HepG2 (cell line): ENCODE measurements at regions not wholly inside any gene's neighbourhood (a gene's known extent, or its start where the extent isn't known, plus 50 kb on each side); places are given as distances from the start of the nearest gene placed in this dataset.

Experiments used
- ATAC-seq: fragments of 200-7000 bp; cut with Tn5 transposase; 3 replicates; pipeline ENCODE4 v1.9.1; 2020; ENCODE audit warnings: mild to moderate bottlenecking, moderate library complexity
- BruUV-seq: library from RNA; stranded (reverse); fragments of 400-500 nt; replicated peaks from 2 replicates; lab custom pipeline; 2021; lab: Mats Ljungman, UMichigan
- CTCF ChIA-PET: fragments of 300-600 bp; formaldehyde crosslinking; extraction: SDS; loops from one replicate; lab custom pipeline; 2021; ENCODE audit warnings: low total read pairs, inconsistent platforms, low intra/inter-chr PET ratio; lab: Yijun Ruan, JAX
- POLR2A ChIA-PET: fragments of 350-600 bp; sonication (Branson Sonifier 250); formaldehyde crosslinking; loops from one replicate; lab custom pipeline; 2020; ENCODE audit warnings: antibody characterized with exemption, inconsistent platforms; lab: Yijun Ruan, JAX
- DNase-seq: peaks from one replicate; pipeline ENCODE4 v3.0.0-alpha.2; 2015; ENCODE audit warnings: low spot score
- FAIRE-seq: peaks from 3 replicates; lab custom pipeline; 2011; peaks lifted over from hg19 to GRCh38; lab: Jason Lieb, UNC
- H2AFZ ChIP-seq: one replicate; pipeline ENCODE4 v1.6.1; 2011; ENCODE audit warnings: low read length, inconsistent platforms
- H3K27ac ChIP-seq: fragments of 300-600 bp; 3 replicates; pipeline ENCODE4 v1.8.0; 2011; ENCODE audit warnings: mixed run types, mild to moderate bottlenecking, mixed read lengths, low read length, inconsistent platforms; ENCODE audit not compliant: insufficient read depth; ENCODE audit errors: extremely low read length
- H3K27me3 ChIP-seq, 2 experiments: fragments of 200-600 bp in 1 of 2; 2 replicates in 1 of 2; 3 replicates in 1 of 2; pipeline versions ENCODE4 v1.6.0 to v1.8.0; 2011; ENCODE audit warnings: low read length in 2 of 2, mild to moderate bottlenecking in 2 of 2, moderate library complexity in 2 of 2, inconsistent platforms in 1 of 2; ENCODE audit not compliant: insufficient read depth in 2 of 2, control insufficient read depth in 1 of 2
- H3K36me3 ChIP-seq, 2 experiments: fragments of 200-600 bp in 1 of 2; replicated peaks in 1 of 2; 2 replicates in 1 of 2; 3 replicates in 1 of 2; pipeline versions ENCODE4 v1.5.1 to v1.8.0; 2011; ENCODE audit warnings: low read length in 2 of 2, inconsistent platforms in 1 of 2; ENCODE audit not compliant: insufficient read depth in 2 of 2, control insufficient read depth in 1 of 2
- H3K4me1 ChIP-seq: 2 replicates; pipeline ENCODE4 v1.5.1; 2012; ENCODE audit warnings: low read length, inconsistent platforms; ENCODE audit not compliant: insufficient read depth
- H3K4me2 ChIP-seq: 2 replicates; pipeline ENCODE4 v1.6.0; 2011; ENCODE audit warnings: low read depth, low read length, inconsistent platforms
- H3K4me3 ChIP-seq, 3 experiments: fragments of 200-600 bp in 1 of 3; sonication (generic), shearing (Covaris generic) in 1 of 3; replicated peaks in 1 of 3; 2 replicates each; pipeline ENCODE4 v1.5.1; 2011 to 2016; ENCODE audit warnings: low read length in 3 of 3, inconsistent platforms in 2 of 3, low read depth in 2 of 3, mild to moderate bottlenecking in 2 of 3, control low read depth in 1 of 3, mixed read lengths in 1 of 3; ENCODE audit not compliant: insufficient read depth in 1 of 3
- H3K79me2 ChIP-seq: one replicate; pipeline ENCODE4 v1.6.1; 2011; ENCODE audit warnings: low read length, inconsistent platforms; ENCODE audit not compliant: insufficient read depth
- H3K9ac ChIP-seq: 2 replicates; pipeline ENCODE4 v1.6.0; 2011; ENCODE audit warnings: mild to moderate bottlenecking, low read depth, low read length, inconsistent platforms; ENCODE audit not compliant: insufficient read depth
- H3K9me3 ChIP-seq: 2 replicates; pipeline ENCODE4 v1.5.1; 2012; ENCODE audit warnings: mild to moderate bottlenecking, low read length
- H4K20me1 ChIP-seq: 2 replicates; pipeline ENCODE4 v1.6.0; 2011; ENCODE audit warnings: inconsistent platforms, mild to moderate bottlenecking, low read length, moderate library complexity; ENCODE audit not compliant: insufficient read depth
- KMT2B ChIP-seq: IDR thresholded peaks from 2 replicates; pipeline ENCODE4 v1.6.1; 2016; ENCODE audit warnings: missing genetic modification reagents, missing compliant biosample characterization
- PRDM15 ChIP-seq: sonication (generic); formaldehyde crosslinking; IDR thresholded peaks from 2 replicates; pipeline ENCODE4 v1.4.0; 2020; ENCODE audit warnings: missing genetic modification reagents
- ZC3H4 ChIP-seq: sonication (generic); formaldehyde crosslinking; IDR thresholded peaks from 2 replicates; pipeline ENCODE4 v1.4.0; 2020; ENCODE audit warnings: missing genetic modification reagents, borderline replicate concordance
- ZNF547 ChIP-seq: sonication (generic); formaldehyde crosslinking; IDR thresholded peaks from 2 replicates; pipeline ENCODE4 v1.5.1; 2020; ENCODE audit warnings: mild to moderate bottlenecking, missing genetic modification reagents
- ZNF556 ChIP-seq: sonication (generic); formaldehyde crosslinking; IDR thresholded peaks from 2 replicates; pipeline ENCODE4 v1.4.0; 2020; ENCODE audit warnings: mild to moderate bottlenecking, missing genetic modification reagents, borderline replicate concordance
- in situ Hi-C: cut with HindIII; loops from 2 replicates; pipeline ENCODE4 v1.10.0; 2017; ENCODE audit warnings: low pct_unique_long_range_greater_than_20kb; ENCODE audit not compliant: extremely low pct_ligation_motif_present
- intact Hi-C: fragments of 100-400 bp; cut with micrococcal nuclease; formaldehyde crosslinking; loops from one replicate; pipeline ENCODE4 v1.10.0; 2022; ENCODE audit not compliant: unreplicated experiment
- TF ChIP-seq, protein P1 (sequence below): sonication (generic); formaldehyde crosslinking; IDR thresholded peaks from 2 replicates; pipeline ENCODE4 v1.5.1; 2020; ENCODE audit warnings: missing genetic modification reagents, mild to moderate bottlenecking, borderline replicate concordance

DNA sequence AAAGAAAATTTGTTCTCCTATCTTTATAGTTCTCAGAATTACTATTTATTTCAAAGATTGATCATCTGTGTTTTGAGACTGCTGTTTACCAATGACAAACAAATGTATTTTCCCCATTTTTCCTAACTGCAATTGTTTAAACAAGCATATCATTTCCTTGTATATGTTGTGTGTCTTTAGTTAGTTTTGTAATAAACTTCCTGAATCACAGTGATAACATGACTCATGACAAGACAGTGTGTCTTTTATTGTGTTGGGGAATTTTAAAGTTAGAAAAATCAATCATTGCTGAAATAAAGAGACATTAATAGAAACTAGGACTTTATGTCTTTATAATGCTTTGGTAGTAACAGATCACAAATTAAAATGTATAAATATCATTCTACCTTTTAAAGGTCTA is 348.5 kb downstream of the KCNJ2 start:
- H3K4me3 ChIP-seq = no peak overlapping the region
- intact Hi-C loops = loop anchor here (10.0 kb wide), 1 partner anchor 1293 kb away; the partner anchor contains the start of gene ABCA10
- H3K4me2 ChIP-seq = no peak overlapping the region
- H3K9ac ChIP-seq = no peak overlapping the region
- in situ Hi-C loops = no loop called here
- BruUV-seq = no TSS peak
- no peaks in the 10 kb centered on the region for H3K36me3 ChIP-seq
- no peaks in the 10 kb centered on the region for H4K20me1 ChIP-seq
- no peak overlapping the region for H3K27ac ChIP-seq
- H3K4me1 ChIP-seq = no peaks in the 10 kb centered on the region
- H3K79me2 ChIP-seq = no peaks in the 10 kb centered on the region
- DNase-seq = no peak
- no peaks in the 10 kb centered on the region for H3K27me3 ChIP-seq
- no peak for FAIRE-seq
- ChIA-PET CTCF (no interaction called here), POLR2A (no interaction called here)
- ATAC-seq = no peak
- no peak for TF ChIP-seq ZC3H4 (CRISPR knock-in tag)
- TF ChIP-seq ZNF556 = no peak
- TF ChIP-seq ZNF547 (CRISPR knock-in tag) = no peak
- TF ChIP-seq PRDM15 (CRISPR knock-in tag) = no peak
- TF ChIP-seq, protein P1, sequence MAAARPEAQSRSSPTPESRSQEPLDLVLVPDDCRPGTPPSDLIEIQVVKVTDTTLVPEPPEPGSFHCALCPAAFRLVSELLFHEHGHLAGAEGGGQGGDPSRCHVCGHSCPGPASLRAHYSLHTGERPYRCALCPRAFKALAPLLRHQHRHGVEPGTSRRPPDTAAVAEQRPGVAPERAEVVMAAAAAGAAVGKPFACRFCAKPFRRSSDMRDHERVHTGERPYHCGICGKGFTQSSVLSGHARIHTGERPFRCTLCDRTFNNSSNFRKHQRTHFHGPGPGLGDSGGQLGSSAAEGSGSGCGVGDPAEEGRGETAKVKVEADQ (CRISPR knock-in tag) = no peak
- TF ChIP-seq KMT2B (CRISPR knock-in tag) = no peak
- H2AFZ ChIP-seq = no peak overlapping the region
- H3K9me3 ChIP-seq = peaks cover 60% of the 10 kb centered on the region
